ENCODE measurements at regions not wholly inside any gene's neighbourhood (a gene's known extent, or its start where the extent isn't known, plus 50 kb on each side); places are given as distances from the start of the nearest gene placed in this dataset.

- TF ChIP-seq, protein P1, sequence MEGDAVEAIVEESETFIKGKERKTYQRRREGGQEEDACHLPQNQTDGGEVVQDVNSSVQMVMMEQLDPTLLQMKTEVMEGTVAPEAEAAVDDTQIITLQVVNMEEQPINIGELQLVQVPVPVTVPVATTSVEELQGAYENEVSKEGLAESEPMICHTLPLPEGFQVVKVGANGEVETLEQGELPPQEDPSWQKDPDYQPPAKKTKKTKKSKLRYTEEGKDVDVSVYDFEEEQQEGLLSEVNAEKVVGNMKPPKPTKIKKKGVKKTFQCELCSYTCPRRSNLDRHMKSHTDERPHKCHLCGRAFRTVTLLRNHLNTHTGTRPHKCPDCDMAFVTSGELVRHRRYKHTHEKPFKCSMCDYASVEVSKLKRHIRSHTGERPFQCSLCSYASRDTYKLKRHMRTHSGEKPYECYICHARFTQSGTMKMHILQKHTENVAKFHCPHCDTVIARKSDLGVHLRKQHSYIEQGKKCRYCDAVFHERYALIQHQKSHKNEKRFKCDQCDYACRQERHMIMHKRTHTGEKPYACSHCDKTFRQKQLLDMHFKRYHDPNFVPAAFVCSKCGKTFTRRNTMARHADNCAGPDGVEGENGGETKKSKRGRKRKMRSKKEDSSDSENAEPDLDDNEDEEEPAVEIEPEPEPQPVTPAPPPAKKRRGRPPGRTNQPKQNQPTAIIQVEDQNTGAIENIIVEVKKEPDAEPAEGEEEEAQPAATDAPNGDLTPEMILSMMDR (IDR thresholded peaks at IDR 0.05), result no peak
- no peak overlapping the region for H3K27ac Mint-ChIP-seq
- no peak for DNase-seq
- H3K4me3 Mint-ChIP-seq, result no peak overlapping the region
- no peaks in the 10 kb centered on the region for H3K4me1 Mint-ChIP-seq (ENCODE audit: low read depth)
- H3K9me3 Mint-ChIP-seq, result peaks cover 48% of the 10 kb centered on the region
- no peaks in the 10 kb centered on the region; the same call in 1 of the 2 replicates for H3K27me3 Mint-ChIP-seq (ENCODE audit: insufficient read depth)
- H3K36me3 Mint-ChIP-seq (ENCODE audit: low read depth), result no peaks in the 10 kb centered on the region
Measured at GRCh38 chr16:61179561-61179960, 856.7 kb downstream of the CDH8 start.

GRCh38 chr16:61165797-61166196 is 870.4 kb downstream of the CDH8 start:
- H3K27ac Mint-ChIP-seq, result no peak overlapping the region
- no peaks in the 10 kb centered on the region for H3K4me1 Mint-ChIP-seq (ENCODE audit: low read depth)
- H3K4me3 Mint-ChIP-seq, result no peak overlapping the region
- TF ChIP-seq, protein P1 (IDR thresholded peaks at IDR 0.05), result no peak
- H3K36me3 Mint-ChIP-seq (ENCODE audit: low read depth), result no peaks in the 10 kb centered on the region
- no peak for DNase-seq
- H3K27me3 Mint-ChIP-seq (ENCODE audit: insufficient read depth), result peaks cover 1% of the 10 kb centered on the region; the same call in 1 of the 2 replicates
- peaks cover 29% of the 10 kb centered on the region for H3K9me3 Mint-ChIP-seq

DNA sequence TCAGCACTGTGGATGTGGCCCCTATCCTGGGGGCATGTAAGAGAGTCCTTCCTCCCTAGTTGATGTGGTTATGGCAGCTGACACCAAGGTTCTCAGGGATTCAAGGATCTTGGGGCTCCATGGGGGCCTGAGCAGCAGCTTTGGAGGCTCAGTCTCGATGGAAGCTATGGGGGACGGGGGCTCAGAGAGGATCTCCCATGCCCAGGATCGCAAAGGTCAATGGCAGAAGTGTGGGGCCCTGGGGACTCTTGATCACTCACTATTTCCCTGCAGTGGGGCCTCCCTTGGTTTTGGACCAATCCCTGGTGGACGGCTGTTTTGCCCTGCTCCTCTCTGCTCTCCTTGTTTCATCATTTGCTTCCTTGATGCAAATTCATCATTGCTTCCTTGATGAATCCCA is 885.9 kb downstream of the CDH8 start:
- Mint-ChIP-seq H3K36me3 (ENCODE audit: low read depth) (no peaks in the 10 kb centered on the region), H3K9me3 (peaks cover 47% of the 10 kb centered on the region), H3K4me1 (ENCODE audit: low read depth) (no peaks in the 10 kb centered on the region), H3K4me3 (no peak overlapping the region), H3K27ac (no peak overlapping the region), H3K27me3 (ENCODE audit: insufficient read depth) (peaks cover 1% of the 10 kb centered on the region)
- no peak for DNase-seq
- TF ChIP-seq, protein P1 (IDR thresholded peaks at IDR 0.05), result no peak

DNA sequence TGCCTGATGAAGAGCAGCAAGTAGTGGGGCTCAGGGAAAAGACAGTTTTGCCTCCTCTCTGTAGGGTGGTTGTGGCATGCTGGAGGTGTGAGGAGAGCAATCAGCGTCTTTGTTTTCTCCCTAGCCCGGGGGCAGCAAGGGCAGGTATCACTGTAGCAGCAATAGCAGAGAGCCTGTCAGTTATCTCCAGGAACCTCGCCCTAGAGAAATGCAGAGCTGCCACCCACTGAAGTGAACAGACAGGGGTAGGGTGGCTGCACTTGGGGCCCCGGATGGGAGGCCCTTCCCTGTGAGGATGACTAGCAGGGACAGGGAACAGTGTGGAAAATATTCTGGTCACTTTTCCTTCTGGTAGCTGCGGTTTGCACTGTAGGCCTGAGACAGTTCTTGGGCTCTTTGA is 886.5 kb downstream of the CDH8 start:
- no peak overlapping the region for H3K27ac Mint-ChIP-seq
- H3K4me1 Mint-ChIP-seq (ENCODE audit: low read depth), result no peaks in the 10 kb centered on the region
- no peak for DNase-seq
- peaks cover 1% of the 10 kb centered on the region for H3K27me3 Mint-ChIP-seq (ENCODE audit: insufficient read depth)
- H3K4me3 Mint-ChIP-seq, result no peak overlapping the region
- TF ChIP-seq, protein P1 (IDR thresholded peaks at IDR 0.05), result no peak
- peaks cover 43% of the 10 kb centered on the region for H3K9me3 Mint-ChIP-seq
- no peaks in the 10 kb centered on the region for H3K36me3 Mint-ChIP-seq (ENCODE audit: low read depth)

- Mint-ChIP-seq H3K9me3 (peaks cover 44% of the 10 kb centered on the region), H3K4me3 (no peak overlapping the region), H3K27me3 (ENCODE audit: insufficient read depth) (peaks cover 1% of the 10 kb centered on the region), H3K36me3 (ENCODE audit: low read depth) (no peaks in the 10 kb centered on the region), H3K4me1 (ENCODE audit: low read depth) (no peaks in the 10 kb centered on the region), H3K27ac (no peak overlapping the region)
- TF ChIP-seq, protein P1 (IDR thresholded peaks at IDR 0.05), result no peak
- no peak for DNase-seq
Measured at GRCh38 chr16:61148930-61149329, 887.3 kb downstream of the CDH8 start.

GRCh38 chr16:61146429-61146828 is 889.8 kb downstream of the CDH8 start:
- Mint-ChIP-seq H3K4me1 (ENCODE audit: low read depth) (no peaks in the 10 kb centered on the region), H3K36me3 (ENCODE audit: low read depth) (no peaks in the 10 kb centered on the region), H3K27me3 (ENCODE audit: insufficient read depth) (no peaks in the 10 kb centered on the region; the same call in 1 of the 2 replicates), H3K4me3 (no peak overlapping the region), H3K27ac (no peak overlapping the region), H3K9me3 (peaks cover 59% of the 10 kb centered on the region)
- no peak for DNase-seq
- TF ChIP-seq, protein P1 (IDR thresholded peaks at IDR 0.05), result no peak
